HG02970 (cell line): ENCODE measurements at regions not wholly inside any gene's neighbourhood (a gene's known extent, or its start where the extent isn't known, plus 50 kb on each side); places are given as distances from the start of the nearest gene placed in this dataset.

Experiments used
- ATAC-seq: cut with Tn5 transposase; IDR thresholded peaks from one replicate; pipeline ENCODE4 v1.9.1; 2021; ENCODE audit warnings: mild to moderate bottlenecking, moderate library complexity, moderate number of reproducible peaks; ENCODE audit not compliant: unreplicated experiment, low FRiP score

DNA sequence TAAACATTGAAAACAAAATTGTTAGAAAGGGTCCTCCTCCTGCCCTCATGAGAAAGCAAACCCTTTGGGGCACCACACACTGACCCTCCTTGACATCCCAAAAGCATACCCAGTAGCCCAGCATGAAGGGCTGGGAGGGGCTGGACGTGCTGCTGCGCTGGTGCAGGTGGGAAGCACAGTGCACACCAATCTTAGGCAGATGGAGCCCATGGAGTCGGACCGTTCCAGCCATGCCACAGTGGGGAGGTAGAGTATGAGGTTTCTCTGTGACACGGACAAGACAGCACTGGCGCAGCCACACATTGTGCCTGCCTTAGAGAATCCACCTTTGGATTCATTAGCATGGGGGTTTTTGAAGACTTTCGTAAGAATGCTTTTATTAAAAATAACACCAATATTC is 544.2 kb upstream of the FRG1 start:
- no peak for ATAC-seq

DNA sequence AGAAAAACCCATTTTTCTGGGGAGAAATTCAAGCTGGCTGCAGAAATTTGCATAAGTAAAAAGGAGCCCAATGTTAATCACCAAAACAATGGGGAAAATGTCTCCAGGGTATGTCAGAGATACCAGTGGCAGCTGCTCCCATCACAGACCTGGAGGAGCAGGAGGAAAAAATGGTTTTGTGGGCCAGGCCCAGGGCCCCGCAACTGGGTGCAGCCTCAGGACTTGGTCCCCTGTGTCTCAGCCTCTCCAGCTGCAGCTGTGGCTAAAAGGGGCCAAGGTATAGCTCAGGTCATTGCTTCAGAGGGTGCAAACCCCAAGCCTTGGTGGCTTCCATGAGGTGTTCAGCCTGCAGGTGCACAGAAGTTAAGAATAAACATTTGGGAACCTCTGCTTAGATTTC is 536.4 kb upstream of the FRG1 start:
- no peak for ATAC-seq

DNA sequence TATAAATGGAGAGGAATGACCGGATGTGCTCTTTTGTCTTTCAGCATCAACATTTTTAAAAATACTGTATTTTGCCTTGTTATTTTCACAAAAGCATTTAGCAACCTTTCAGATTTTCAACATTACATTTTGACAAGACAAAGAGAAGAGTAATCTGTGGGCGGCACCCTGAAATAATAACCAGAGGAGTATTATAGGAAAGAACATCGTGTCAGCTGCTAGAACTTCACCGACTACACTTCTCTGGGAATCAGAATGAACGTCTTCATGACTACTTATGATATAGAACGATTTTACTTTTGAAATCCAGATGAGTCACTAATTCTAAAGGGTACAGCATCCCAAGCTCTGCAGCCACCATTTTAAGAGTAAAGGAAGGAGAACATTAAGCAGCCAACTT is 531.5 kb upstream of the FRG1 start:
- ATAC-seq, result no peak

DNA sequence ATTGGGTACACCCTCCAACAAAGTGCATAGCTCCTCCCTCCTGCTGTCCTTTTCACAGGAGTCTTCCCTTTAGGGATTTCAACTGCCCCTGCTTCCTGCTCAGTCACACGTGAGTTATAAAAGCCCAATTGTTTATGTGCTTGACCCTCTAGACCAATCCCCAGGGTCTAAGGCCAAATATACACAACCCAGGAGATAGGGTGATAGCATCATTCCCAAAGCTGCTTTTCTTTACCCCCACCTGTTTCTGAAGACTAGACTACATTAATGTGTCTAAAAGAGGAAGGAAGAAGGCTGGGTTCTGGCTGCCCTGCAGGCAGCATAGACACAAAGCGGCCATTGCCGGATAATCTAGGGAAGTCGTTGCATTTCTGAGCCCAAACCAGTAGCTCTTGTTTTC is 526.7 kb upstream of the FRG1 start:
- no peak for ATAC-seq

DNA sequence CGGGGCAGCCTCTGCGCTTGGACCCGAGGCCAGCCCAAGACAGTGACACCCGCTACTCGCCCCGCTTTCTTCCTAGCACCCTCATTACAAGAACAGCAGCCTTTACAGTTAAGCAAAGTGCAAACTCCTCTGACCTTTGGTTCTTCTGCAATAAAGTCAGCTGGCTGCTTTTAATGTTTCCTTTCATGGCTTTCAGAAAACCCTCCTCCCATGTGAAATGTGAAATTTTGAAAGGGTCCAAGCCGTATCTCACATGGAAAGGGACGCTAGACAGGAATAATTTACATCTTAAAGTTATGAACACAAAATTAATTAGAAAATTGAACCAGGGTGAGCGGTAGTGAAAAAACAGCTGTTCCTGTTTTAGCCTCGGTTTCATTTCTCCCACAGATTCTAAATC is 520.1 kb upstream of the FRG1 start:
- no peak for ATAC-seq

DNA sequence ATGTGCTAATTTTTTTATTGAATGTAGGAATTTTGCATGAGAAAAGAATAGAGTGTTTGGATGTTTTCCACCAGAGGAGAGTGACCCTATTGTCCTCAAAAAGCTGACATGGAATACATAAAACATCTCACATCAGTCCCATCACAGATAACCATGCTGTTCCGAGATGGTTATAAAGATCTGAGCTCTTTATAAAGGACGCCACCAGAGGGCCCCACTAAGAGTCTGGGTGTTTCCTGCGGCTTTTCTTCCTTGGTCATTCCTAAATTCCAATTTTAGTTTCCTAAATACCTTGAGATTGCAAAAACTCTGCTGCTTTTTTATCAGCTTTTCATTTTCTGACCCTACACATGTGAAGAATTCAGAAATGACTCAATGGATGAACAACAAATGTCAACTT is 504.5 kb upstream of the FRG1 start:
- ATAC-seq, result no peak

DNA sequence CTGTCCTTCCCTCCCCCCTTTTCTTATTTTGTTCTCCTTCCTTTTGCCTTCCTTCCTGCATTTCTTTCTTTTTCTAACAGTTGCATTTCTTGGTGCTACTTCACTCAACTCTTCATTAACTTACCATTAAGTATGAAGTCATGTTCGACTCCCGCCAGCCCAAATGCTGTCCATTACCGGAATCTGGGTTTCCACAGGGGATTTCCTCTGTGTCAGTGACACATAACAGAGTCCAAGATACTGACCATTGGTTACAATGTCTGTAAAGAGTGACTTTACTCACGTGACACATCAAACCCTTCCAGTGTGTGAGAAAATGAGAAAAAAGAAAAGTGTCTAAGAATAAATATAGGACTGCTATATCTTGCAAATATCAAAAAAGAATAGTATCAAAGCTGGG is 500.0 kb upstream of the FRG1 start:
- ATAC-seq, result no peak

DNA sequence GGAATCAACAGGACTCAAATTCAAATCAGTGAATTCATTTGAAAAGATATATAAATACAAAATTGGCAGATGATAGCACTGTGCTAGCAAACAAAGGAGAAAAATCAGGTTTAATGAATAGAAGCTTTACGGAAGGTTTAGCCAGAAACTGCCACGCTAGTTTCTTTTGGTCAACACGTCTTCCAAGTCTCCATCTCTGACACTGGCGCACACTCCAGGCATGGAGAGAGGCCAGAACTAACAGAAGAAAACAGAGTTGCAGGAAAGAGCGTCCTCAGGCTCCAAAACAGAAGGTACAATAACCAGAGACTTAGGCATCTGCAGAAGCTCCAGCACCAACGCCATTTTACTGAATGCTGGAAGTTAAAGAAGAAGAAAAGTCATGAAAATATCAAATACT is 497.3 kb upstream of the FRG1 start:
- no peak for ATAC-seq

DNA sequence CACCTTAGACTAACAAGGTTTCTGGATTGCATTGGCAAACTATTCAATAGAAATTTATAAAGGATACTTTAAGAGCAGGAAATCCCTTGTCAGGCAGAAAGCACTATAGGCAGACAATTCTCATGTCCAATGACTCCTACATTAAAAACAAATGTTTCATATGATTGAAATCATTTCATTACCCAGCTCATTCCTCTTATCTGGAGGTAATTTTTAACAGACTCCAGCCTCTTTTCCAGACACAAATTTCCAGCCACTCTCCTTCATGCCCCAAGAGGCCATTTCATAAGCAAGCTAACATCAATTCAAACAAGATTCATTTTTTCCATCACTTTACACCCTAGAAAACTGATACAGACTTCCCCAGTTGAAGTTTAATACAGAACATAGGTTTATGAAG is 495.1 kb upstream of the FRG1 start:
- ATAC-seq, result no peak

DNA sequence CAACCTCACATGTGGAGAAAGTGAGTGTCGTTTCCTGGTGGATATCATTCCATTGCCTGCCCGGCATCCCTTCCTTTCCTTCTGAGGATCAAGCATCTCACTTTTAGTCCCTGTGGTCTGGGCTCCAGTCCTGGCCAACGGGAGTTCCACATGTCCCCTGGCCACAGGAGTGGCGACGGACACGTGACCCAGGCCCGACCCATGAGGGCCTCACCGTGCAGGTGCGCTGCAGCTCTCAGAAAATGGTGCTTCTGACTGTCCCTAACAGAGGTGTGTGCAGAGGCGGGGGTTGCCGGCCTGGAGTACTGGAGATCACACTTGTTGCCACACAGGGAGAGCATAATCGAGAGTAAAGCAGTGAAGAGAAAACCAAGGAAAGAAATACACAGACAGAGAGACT is 476.9 kb upstream of the FRG1 start:
- ATAC-seq, result no peak

DNA sequence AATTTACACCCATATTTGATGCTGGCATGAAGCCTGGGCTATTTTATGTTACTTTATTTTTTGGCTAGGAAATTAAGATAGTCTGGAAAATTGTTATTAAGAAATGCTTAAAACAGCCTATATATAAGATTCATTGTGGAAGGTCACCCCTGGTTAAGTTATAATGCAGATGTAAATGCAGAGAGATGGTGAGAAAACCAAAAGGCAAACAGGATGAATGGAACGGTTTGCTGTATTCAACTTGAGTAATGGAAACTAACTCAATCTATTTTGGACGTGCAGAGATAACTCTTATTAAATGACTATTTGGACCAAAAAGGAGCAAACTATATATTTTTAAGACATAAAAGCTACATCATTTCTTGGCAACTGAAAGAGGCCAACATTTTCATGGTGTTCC is 446.3 kb upstream of the FRG1 start:
- ATAC-seq, result no peak

DNA sequence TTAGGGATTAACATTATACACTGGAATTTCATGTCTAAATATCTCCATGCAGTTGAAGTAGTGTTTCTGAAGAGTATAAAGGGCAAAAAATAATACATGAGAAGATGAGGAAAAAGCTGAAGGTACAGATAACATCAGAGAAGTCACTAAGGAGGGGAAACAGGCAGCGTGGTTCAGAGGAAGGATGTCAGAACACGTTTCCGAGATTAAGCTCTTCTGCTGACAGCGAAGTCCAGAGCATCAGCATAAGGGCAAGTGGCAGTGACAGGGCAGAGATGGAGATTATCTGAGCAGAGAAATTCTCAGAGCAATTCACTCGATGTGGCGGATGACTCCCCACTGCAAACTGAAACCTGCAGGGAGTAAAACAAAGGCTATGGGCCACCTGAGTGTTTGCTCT is 443.2 kb upstream of the FRG1 start:
- ATAC-seq, result no peak

DNA sequence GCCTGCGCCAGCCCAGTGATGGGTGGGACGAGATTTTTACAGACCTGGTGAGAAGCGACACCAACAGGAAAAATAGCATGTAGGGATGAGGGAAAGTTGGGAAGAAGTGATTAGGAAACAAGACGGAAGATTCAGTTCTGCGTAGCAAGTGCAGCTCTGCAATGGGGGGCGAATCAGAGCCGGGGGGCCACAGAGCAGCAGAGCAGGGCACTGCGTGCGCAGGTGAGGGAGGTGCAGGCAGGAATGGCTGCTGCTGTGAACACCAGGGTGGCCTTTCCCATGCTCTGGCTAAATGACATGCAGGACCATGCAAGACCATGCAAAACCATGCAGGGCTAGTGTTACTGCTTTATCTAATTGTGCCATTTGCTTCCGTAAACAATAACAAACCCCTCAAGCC is 442.7 kb upstream of the FRG1 start:
- no peak for ATAC-seq

DNA sequence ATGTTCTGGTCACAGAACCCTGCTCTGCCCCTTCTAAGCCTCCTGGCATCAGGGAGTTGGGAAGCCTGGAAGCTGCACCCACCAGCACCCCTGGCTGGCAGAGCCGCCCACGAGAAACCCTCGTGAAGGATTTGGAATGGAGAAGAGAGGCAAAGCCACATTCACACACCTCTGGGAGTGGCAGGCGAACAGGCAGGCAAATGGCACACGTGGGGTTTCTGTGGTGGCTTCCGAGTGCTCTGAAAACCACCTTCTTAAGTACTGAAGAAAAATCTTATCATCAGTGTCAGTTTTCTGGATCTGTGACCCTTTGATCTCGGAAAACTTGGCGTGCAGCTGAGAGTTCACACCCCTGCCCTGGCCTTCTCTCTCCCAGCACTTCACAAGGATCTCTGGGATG is 442.2 kb upstream of the FRG1 start:
- ATAC-seq, result no peak

DNA sequence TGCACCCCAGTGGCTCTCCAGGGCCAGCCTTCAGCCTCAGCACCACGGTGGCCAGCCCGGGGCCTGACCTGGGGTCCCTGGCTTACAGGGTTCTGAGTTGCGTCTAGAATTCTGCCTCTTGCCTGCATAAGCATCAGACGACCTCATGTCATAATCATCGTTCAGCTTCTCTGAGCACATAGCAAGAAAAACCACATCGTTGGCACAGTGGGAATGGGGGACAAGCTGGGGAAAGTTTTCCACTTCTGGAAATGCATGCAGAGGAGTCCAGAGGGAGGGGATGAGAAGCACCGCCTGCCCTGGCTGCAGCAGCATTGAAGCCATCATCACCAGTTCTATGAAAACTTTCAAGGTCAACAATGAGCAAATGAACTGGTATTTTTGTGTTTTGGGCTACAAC is 441.0 kb upstream of the FRG1 start:
- ATAC-seq, result no peak

DNA sequence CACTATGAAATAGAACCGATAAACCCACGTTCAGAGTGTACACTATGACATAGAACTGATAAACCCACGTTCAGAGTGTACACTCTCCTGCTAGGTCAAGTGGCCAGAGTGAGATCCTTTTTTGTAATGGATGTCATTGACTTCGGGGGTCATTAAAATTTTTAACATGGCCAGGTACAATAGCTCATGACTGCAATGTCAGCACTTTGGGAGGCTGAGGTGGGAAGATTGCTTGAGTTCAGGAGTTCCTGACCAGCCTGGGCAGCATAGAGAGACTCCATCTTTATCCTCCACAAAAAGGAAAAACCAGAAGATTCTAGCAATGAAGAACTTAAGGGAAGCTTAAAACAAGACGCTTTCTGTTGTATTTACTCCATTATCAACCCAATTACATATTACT is 439.7 kb upstream of the FRG1 start:
- ATAC-seq, result no peak

DNA sequence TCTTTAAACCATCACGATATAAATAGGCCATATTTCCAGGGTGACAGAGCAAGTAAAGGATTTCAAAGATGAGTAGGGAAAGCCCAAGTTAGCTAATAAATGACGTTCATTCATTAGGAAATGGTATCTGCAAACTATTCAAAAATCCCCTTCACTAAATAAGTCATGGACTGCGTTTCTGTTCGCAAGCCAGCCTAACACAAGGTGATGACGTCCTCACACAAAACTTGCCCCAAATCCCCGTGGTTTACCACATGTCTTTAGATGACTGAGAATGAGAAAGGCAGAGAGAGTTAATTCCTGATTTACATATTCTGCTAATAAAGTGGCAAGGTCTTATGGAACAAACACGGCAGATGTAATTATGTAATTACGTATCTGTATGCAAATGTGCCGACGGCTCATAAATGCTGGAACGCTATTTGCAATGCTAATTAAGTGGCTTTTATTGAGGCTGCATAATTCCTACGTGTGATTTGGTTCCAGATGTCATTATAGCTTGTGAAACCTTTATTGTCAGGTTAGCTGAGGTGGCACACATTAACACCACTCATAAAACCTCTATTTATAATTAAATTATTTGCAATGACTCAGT is 437.7 kb upstream of the FRG1 start:
- no peak for ATAC-seq

DNA sequence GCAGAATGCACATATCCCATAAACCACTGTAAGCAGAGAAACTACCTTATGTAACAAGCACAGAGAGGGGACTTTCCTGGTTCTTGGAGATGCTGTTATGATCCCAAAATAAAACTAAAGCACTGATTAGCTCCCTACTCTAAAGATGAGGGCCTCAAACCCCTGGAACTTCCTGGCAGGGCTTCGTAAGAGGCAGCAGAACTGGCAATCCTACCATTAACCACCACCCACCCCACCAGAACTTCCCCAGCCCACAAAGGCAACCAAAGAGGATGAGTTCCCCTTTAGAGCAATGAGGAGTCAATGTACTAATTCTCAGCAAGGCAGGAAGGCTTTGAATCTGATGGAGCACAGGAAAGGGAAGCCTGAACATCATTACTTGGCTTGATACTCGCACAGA is 436.5 kb upstream of the FRG1 start:
- no peak for ATAC-seq

DNA sequence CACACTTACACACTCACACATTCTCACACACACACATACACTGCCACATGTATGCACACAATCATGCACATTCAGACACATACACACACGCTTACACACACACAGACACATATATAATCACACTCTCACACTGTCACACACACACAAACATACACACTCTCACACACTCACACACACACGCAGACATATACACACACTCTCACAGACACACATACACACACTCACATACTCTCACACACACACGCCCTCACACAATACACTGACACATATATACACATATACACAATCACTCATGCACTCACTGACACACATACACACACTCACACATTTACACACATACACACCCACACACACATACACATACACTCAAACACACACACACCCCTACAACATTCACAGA is 435.3 kb upstream of the FRG1 start:
- no peak for ATAC-seq

DNA sequence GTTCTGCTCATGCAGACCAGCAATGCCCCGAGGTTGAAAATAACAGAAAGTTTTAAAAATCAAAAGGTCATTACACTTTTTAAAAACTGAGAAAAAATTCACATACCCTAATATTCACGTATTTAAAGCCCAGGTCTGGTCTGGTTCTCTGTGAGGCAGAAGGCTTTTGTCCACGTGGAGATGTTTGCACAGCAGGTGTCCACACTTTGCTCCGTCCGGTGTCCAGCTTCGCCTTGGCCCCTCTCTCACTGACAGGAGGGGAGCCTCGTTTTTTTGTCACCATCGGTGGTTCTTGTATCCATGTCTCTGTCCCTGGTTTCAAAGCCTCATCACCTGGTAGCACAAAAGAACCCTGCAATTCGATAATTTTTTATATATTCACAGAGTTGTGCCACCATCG is 434.6 kb upstream of the FRG1 start:
- no peak for ATAC-seq

DNA sequence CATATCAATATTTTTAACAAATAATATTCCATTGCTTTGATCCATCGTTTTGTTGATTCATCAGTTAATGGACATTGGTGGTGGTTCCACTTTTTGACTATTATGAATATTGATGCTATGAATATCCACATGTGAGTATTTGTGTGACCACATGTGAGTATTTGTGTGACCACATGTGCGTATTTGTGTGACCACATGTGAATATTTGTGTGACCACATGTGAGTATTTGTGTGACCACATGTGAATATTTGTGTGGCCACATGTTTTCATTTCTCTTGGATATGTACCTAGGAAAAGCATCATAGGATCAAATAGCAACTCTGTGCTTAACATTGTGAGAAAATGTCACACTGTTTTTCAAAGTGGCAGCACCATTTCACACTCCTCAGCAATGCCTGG is 433.6 kb upstream of the FRG1 start:
- no peak for ATAC-seq

DNA sequence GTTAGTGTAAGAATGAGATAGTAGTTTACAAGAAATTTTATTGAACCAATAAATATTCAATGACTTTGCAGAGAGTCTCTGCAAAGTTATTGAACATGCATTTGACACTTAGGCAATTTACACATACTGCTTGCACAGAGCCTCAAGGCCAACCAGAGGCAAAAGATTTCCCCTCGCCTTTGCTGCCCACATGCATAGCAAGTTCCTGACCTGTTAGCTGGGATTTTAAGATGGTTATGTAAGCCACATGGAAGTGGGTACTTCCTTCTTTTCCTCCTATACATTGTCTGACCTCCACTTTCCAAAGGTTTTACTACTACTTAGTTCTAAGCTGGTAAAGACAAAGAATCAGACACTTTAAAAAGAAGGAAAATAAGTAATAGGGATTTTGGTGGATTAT is 430.1 kb upstream of the FRG1 start:
- ATAC-seq, result no peak

DNA sequence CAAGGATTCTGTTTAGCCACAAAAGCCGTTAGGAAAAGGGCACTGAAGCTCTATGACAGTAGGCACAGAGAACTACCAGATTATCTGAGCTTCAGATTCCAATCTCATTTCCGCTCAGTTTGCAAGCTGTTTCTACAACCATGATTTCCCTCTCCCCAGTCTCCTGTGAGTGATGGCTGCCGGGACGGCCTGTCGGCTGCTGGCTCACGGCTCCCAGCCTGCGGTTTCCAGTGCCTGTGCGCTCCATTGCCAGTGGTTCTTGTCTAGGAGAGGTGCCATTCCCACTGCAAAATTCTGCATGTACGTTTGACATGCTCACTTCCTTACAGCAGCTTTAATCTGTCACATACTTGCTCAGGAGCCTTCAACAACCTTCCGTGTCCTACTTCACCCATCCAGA is 429.1 kb upstream of the FRG1 start:
- no peak for ATAC-seq
